GM21381 (cell line): ENCODE measurements at regions not wholly inside any gene's neighbourhood (a gene's known extent, or its start where the extent isn't known, plus 50 kb on each side); places are given as distances from the start of the nearest gene placed in this dataset.
"Not testable (repeated sequence)": the region's sequence is repeated elsewhere in the genome, so short reads cannot be mapped to it uniquely, and the experiment has no call there.

Experiments used
- ATAC-seq: cut with Tn5 transposase; IDR thresholded peaks from one replicate; pipeline ENCODE4 v1.9.1; 2021; ENCODE audit warnings: mild to moderate bottlenecking, moderate library complexity; ENCODE audit not compliant: unreplicated experiment

- no peak for ATAC-seq
Observed at GRCh38 chr4:62484357-62484756, 1284.2 kb downstream of the ADGRL3 start.

GRCh38 chr4:62482355-62482754 lies 1282.2 kb downstream of the ADGRL3 start:
- no peak for ATAC-seq

GRCh38 chr4:62475596-62475995 lies 1275.5 kb downstream of the ADGRL3 start:
- ATAC-seq = no peak

- no peak for ATAC-seq
Observed at GRCh38 chr4:62474802-62475201, 1274.7 kb downstream of the ADGRL3 start.

- ATAC-seq = no peak
Observed at GRCh38 chr4:62471021-62471420, 1270.9 kb downstream of the ADGRL3 start.

GRCh38 chr4:62470421-62470983 lies 1270.4 kb downstream of the ADGRL3 start:
- ATAC-seq = no peak

- no peak for ATAC-seq
Observed at GRCh38 chr4:62470020-62470419, 1269.9 kb downstream of the ADGRL3 start.

- no peak for ATAC-seq
Observed at GRCh38 chr4:62461961-62462360, 1261.8 kb downstream of the ADGRL3 start.

- ATAC-seq = no peak
Observed at GRCh38 chr4:62460329-62460728, 1260.2 kb downstream of the ADGRL3 start.

GRCh38 chr4:62457356-62457755 lies 1257.2 kb downstream of the ADGRL3 start:
- no peak for ATAC-seq

GRCh38 chr4:62455871-62456270 lies 1255.7 kb downstream of the ADGRL3 start:
- ATAC-seq = no peak

- no peak for ATAC-seq
Observed at GRCh38 chr4:62454535-62454934, 1254.4 kb downstream of the ADGRL3 start.

GRCh38 chr4:62450740-62451139 lies 1250.6 kb downstream of the ADGRL3 start:
- ATAC-seq = no peak

- ATAC-seq = no peak
Observed at GRCh38 chr4:62449538-62449937, 1249.4 kb downstream of the ADGRL3 start.

- no peak for ATAC-seq
Observed at GRCh38 chr4:62448911-62449310, 1248.8 kb downstream of the ADGRL3 start.

- ATAC-seq = no peak
Observed at GRCh38 chr4:62439051-62439450, 1238.9 kb downstream of the ADGRL3 start.

GRCh38 chr4:62434921-62435320 lies 1234.8 kb downstream of the ADGRL3 start:
- no peak for ATAC-seq

GRCh38 chr4:62431513-62432231 lies 1231.5 kb downstream of the ADGRL3 start:
- ATAC-seq = not testable (repeated sequence)

GRCh38 chr4:62429297-62429696 lies 1229.2 kb downstream of the ADGRL3 start:
- no peak for ATAC-seq

GRCh38 chr4:62415256-62415655 lies 1215.1 kb downstream of the ADGRL3 start:
- no peak for ATAC-seq

GRCh38 chr4:62414563-62414962 lies 1214.4 kb downstream of the ADGRL3 start:
- no peak for ATAC-seq

GRCh38 chr4:62410371-62411003 lies 1210.4 kb downstream of the ADGRL3 start:
- ATAC-seq = no peak
